WI38 (cell line): ENCODE measurements at regions not wholly inside any gene's neighbourhood (a gene's known extent, or its start where the extent isn't known, plus 50 kb on each side); places are given as distances from the start of the nearest gene placed in this dataset.

Experiments used
- H3K4me3 ChIP-seq: 2 replicates; pipeline ENCODE4 v1.5.1; 2011; ENCODE audit warnings: low read depth, mild to moderate bottlenecking, control low read depth, low read length
- TF ChIP-seq, protein P1 (sequence below): IDR thresholded peaks from 2 replicates; pipeline ENCODE4 v1.5.1; 2012; ENCODE audit warnings: low read depth, mild to moderate bottlenecking, control low read depth, low read length

DNA sequence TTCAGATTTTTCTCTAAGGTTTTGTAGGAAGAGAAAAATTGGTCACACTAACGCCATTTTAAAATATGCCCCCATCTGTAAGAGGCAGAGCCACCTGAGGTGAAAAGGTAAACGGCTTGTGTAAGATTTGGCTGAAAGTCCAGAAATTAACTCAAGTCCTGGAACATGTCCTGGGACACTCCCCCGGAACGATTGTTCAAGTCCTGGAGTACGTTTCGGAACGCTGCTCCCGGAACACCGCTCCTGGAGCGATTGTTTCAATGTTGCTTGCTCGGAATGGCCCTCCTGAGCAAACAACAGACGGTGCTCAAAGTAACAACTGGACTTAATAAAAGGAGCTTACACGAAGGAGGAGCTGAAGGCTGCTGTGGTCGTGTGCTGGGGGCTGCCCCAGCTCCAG lies 796.5 kb upstream of the SLIT2 start:
- TF ChIP-seq, protein P1, sequence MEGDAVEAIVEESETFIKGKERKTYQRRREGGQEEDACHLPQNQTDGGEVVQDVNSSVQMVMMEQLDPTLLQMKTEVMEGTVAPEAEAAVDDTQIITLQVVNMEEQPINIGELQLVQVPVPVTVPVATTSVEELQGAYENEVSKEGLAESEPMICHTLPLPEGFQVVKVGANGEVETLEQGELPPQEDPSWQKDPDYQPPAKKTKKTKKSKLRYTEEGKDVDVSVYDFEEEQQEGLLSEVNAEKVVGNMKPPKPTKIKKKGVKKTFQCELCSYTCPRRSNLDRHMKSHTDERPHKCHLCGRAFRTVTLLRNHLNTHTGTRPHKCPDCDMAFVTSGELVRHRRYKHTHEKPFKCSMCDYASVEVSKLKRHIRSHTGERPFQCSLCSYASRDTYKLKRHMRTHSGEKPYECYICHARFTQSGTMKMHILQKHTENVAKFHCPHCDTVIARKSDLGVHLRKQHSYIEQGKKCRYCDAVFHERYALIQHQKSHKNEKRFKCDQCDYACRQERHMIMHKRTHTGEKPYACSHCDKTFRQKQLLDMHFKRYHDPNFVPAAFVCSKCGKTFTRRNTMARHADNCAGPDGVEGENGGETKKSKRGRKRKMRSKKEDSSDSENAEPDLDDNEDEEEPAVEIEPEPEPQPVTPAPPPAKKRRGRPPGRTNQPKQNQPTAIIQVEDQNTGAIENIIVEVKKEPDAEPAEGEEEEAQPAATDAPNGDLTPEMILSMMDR, result no peak
- no peak overlapping the region for H3K4me3 ChIP-seq

DNA sequence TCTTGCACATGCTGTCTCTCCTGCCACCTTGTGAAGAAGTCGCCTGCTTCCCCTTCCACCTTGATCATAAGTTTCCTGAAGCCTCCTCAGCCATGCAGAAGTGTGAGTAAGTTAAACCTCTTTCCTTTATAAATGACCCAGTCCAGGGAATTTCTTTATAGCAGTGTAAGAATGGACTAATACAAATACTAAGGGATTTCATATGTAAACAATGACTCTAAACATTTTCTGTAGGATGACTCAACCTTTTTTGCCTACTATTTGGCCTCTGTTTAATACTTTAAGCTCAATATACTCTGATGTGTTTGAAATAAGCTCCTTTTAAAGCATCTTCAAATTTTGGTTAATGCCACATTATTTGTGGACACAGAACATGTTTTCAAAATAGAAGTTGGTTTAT lies 813.5 kb upstream of the SLIT2 start:
- TF ChIP-seq, protein P1, result no peak

DNA sequence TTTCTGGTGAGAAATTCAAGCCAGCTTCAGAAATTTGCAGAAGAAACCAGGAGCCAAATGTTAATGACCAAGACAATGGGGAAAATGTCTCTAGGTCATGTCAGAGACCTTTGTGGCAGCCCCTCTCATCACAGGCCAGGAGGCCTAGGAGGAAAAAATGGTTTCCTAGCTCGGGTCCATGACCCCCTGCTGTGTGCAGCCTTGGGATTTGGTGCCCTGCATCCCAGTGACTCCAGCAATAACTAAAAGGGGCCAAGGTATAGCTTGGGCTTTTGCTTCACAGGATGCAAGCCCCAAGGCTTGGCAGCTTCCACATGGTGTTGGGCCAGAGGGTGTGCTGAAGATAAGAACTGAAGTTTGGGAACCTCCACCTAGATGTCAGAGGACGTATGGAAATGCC lies 814.7 kb upstream of the SLIT2 start:
- no peak overlapping the region for H3K4me3 ChIP-seq
- TF ChIP-seq, protein P1, result no peak

More for the DNA sequence above, 813.5 kb upstream of the SLIT2 start:
- H3K4me3 ChIP-seq, result no peak overlapping the region

DNA sequence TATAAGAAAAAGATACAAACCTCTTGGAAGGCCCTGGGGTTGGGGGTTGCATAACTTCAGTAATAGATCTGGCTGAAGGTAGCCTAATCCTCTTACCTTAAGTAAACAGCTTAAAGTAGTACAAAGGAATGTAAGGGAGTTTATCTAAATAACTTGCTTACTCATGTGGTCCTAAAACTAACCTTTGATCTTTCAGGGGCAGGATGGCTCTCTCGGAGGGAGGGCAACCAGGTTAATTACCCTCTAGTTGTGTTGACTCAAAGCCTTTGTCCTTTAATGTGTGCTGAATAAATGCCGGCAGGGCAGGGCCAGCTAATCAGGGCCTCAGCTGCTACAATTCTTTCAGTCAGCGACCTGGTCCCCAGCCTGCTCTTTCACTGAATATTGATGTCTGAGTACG lies 822.0 kb upstream of the SLIT2 start:
- TF ChIP-seq, protein P1, result no peak
- no peak overlapping the region for H3K4me3 ChIP-seq

DNA sequence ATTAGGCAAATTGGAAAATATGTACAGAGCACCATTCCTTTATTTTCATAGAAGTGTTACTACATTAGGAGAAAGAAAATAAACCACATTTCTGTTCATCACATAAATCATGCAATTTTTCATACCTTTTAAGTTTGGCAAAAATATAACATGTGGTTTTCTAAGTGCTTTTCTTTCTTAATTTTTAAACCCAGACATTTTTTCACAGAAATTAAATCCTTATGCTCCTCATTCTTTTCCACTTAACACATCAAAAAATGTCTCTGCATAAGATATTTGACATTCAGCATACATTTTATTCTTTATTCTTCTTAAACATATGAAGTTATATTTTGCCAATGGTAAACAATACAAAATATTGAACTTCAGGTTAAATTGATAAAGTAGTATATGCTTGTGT lies 826.6 kb upstream of the SLIT2 start:
- no peak overlapping the region for H3K4me3 ChIP-seq
- TF ChIP-seq, protein P1, result no peak

DNA sequence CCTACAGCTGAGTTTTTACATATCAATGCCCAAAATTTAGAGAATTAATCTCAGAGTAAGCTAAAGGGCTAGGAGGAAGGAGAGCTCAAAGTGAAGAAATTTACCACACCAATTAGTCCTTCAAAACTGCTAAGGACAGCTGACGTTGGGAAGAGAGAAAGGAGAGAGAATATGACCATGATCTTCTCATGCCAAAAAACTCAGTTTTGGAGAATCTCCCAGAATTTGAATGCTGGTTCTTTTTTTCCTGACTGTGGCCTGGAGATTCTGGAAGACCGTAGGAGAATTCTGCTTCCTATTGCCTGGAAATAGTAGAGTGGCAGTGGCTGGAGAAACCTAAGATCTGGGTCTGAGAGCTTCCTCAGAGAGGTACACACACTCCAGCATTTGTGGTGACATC lies 834.4 kb upstream of the SLIT2 start:
- H3K4me3 ChIP-seq, result no peak overlapping the region
- TF ChIP-seq, protein P1, result no peak

DNA sequence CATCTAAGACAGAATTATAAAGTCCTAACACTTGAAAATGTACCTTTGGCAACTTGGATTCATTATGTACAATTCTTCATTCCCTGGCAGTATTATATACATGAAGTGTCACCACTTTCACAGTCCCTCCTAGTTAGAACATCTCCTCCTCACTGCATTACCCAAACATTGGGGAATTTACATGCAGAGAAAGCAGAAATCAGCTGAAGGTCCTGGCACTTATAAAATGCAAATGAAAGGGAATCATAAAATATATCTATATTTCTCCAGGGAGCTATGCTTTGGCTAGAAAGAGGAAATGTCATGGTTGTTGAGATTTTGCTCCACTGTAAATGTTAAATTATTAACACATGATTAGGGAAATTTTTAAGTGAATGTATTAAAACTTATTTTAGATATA lies 835.6 kb upstream of the SLIT2 start:
- TF ChIP-seq, protein P1, result no peak
- H3K4me3 ChIP-seq, result no peak overlapping the region
